NCI-H2171 treated with DMSO at 0.1 percent for 48 hours (cell line): ENCODE measurements at regions not wholly inside any gene's neighbourhood (a gene's known extent, or its start where the extent isn't known, plus 50 kb on each side); places are given as distances from the start of the nearest gene placed in this dataset.

ENCODE experiments used
- DNase-seq: peaks from one replicate; lab custom pipeline; 2025; lab: John Stamatoyannopoulos, UW

DNA sequence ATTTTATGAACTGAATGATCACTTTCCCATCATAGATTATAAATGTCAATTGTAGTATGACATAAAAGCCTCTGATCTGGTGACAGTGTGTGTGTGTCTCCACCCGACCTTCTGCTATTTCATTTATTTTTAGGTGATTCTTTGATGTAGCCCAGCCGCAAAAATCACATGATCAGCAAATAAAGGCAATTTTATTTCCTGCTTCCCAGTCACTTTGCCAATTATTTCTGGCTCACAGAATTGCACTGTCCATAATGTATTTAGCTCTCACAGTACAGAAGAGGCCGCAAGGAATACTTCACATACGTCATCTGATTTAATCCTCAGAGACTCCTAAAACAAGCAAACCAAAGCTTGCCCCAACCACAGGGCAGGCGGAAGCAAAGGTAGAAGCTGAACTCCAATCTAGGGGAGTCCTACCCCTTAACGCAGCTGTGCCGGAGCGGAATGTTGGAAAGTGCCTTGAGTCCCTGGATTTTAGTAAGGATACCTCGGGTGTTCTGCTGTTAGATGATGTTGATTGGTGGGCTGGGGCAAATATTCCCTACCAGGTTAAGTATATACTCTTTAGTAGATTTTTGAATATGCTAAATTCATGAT lies 384.0 kb upstream of the IRX4 start:
- peak; percentile 18 for DNase-seq

DNA sequence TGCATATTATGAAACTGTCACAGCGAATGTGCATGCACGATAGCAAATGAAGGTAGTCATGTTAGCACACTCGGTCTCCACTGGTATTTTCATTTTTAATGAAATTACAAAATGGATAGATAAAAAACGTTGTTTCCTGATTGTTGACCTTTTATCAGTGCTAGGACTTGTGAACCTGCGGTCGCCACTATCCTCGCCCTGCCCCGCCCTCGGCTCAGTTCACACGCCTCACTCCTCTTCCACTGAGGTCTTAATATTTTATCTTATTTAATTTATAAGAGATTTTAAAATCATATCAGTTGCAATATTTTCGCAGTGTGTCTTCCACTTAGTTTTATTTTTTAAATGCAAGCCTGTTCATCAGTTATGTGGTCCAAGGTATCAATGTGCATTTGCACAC lies 382.6 kb upstream of the IRX4 start:
- no peak for DNase-seq

- no peak for DNase-seq
Observed at GRCh38 chr5:2263763-2264162, 381.0 kb upstream of the IRX4 start.

DNA sequence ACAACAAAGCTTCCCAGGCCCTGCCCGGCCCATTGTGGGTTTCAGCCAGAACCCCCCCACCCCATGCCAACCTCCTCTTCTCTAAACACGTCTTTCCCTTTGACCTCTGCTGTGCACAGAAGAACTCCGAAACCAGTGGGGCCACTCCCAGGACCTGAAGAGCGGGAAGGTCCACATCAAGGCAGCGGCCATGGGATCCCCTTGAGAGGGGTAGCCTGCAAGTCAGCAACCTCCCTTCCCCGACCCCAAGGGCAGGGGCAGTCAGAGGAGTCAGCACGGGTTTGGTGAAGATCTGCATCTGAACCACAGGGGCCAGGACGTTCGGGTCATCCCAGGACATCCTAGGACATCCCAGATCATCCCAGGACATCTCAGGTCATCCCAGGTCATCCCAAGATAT lies 379.9 kb upstream of the IRX4 start:
- no peak for DNase-seq

DNA sequence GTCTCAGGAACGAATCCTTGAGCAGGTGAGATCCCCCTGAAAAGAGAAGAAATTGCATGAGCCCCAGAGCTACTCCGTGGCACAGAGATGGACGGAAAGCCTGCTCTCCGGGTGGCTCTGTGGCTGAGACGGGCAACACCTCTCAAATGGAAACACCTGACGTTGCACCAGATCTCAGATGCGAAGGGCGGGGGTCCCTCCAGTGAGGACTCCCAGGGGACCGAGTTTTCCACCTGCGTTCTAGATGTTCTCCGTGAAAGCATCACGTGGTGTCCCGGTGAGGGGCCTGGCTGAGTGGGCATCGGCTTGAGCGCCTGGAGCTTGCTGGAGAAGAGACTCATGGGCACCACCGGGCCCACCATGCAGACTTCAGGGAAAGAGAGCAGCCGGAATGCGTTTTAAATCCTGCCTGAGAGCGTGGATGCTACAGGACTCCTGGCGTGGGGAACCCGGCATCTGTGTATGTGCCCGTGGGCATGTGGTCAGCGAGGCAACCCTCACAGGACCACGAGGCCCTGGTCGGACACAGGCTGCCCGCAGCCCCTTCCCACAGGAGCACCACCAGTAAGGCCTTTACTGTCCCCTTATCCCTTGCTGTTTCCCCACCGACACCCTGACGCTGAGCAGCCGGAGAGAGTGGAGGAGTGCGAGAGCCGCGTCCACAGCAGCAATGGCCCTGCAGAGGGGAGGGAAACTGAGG lies 378.4 kb upstream of the IRX4 start:
- DNase-seq, result no peak

GRCh38 chr5:2260211-2261003 lies 377.7 kb upstream of the IRX4 start:
- no peak for DNase-seq

- DNase-seq, result no peak
Observed at GRCh38 chr5:2259494-2260107, 376.9 kb upstream of the IRX4 start.

DNA sequence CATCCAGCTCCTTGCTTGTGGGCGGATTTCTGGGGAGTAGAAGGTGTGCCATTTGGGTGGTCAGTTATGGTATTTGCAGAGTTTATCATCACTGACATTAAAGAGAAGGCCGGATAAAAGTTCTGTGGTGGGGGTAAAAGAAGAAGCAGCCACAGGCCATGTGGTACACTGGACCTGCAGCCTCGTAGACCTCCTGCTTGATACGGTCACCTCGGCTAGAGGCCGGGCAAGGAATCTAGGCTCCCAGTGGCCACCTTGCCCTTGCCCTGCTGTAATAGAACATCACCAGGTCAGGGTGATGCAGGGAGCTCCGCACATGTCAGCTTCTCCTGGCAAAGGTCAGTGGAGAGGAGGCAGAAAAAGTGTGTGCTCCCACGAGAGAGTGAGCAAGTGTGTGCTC lies 376.1 kb upstream of the IRX4 start:
- no peak for DNase-seq

DNA sequence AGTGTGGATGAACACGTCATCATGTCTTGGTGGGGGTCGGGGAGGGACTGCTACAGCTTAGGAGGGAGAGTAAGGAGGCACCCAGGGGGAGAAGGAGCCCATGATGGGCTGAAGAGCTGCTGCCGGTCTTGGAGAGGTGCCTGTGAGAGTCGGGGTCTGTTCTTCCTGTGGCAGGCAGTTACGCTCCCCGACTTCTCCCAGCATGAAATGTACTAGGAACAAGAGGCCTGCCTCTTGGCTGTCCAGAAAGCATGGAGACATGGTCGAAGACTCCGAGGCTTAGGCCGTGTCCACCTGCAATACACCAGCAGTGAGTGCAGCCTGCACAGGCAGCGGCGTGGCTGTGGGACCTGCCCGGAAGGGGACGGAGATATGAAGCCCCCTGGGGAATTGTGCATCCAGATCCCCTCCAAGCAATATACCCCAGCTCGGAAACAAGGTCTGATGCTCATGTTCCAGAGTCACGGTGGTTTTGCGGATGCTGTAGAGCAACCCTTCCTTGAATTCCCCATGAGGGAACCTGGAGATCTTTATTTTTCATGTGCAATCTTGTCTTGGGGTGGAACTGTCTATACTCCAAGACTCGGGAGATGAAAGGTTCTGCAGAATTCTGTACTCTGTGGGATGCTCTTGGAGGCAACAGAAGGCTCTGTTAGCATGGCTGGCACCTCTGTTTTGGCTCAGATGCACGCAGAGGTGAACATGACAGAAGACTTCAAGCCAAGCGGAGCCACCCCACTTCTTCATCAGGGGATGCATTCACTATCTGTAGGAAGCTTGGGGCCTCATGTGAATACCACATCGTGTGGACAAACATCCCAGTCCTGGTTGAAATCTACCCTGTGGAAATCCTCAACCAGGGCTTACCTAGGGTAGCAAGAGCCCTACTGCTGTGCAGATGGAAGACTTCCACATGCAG lies 374.9 kb upstream of the IRX4 start:
- no peak for DNase-seq

DNA sequence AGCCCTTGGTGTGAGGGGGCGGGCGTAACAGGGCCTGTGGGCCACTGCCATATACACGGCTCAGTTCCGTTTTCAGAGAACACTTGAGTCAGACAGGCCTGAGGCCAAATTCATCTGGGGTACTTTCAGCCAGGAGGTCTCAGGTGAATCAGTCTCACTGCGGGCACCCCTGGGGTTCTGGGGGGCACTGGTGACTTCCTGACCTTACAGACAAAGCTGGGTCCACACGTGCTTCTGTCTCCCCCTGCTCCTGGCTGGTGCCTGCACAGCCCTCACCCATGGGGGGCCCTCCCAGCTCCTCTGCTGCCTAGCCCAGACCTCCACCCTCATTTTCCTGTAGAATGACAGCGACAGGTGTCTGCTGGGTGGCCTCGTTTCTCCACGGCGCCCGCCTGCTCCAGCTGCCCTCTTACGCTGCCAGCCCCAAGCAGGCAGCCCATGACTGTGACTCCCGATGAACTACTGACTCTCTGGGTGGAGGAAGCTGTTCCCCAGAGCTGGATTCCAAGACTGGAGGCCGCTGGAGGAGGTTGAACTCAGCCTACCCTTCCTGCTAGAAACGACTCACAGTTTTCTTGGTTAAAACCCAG lies 374.1 kb upstream of the IRX4 start:
- no peak for DNase-seq

GRCh38 chr5:2255915-2256690 lies 373.4 kb upstream of the IRX4 start:
- no peak for DNase-seq

GRCh38 chr5:2254880-2255750 lies 372.4 kb upstream of the IRX4 start:
- DNase-seq, result no peak

DNA sequence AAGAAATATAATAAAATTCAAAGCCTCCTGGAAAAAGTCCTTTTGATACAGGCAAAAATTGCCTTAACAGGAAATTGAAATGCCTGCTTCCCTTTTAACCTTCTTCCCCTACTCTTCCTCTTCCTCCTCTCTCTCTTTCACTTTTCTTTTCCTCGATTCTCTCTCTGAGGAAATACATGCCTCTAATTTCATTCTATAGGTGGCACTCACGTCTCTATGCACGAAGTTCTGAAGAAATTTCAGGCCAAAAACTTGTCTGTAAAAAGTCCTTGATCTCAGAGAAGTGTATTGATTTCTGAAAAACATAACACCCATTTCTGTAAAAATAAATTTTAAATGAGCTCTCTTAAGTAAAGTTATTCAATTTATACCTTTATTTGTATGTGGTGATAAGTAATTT lies 371.7 kb upstream of the IRX4 start:
- DNase-seq, result no peak

- peak; percentile 48 for DNase-seq
Observed at GRCh38 chr5:2253040-2253975, 370.6 kb upstream of the IRX4 start.

GRCh38 chr5:2251751-2252150 lies 369.0 kb upstream of the IRX4 start:
- DNase-seq, result no peak

- DNase-seq, result no peak
Observed at GRCh38 chr5:2251298-2251697, 368.6 kb upstream of the IRX4 start.

- DNase-seq, result no peak
Observed at GRCh38 chr5:2250365-2250950, 367.7 kb upstream of the IRX4 start.

DNA sequence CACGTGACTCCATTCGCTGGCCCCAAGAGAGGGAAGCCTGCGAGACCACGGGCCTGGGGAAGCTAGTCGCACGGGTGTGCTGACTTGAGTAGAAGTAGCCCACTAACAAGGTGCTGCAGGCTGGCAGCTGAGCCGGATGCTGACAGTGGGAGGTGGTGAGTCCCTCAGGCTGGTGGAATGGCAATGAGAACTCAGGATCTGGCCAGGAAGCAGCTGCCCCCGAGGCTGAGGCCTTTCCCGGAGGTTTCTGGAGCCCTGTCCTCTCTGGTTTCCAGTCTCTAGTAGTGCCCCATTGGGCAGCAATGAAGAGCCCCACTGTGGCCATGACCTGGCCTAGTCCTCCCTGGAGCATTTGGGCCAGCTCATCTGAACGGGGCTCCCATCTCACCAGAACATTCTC lies 366.7 kb upstream of the IRX4 start:
- no peak for DNase-seq
